ENCODE measurements at regions not wholly inside any gene's neighbourhood (a gene's known extent, or its start where the extent isn't known, plus 50 kb on each side); places are given as distances from the start of the nearest gene placed in this dataset.

GRCh38 chr5:42929871-42930270 lies 110.2 kb downstream of the ANXA2R start:
- TF ChIP-seq CTCF (IDR thresholded peaks at IDR 0.05; ENCODE audit: insufficient read depth, low read depth, low read length): no peak
- peak; percentile 43 for DNase-seq (ENCODE audit: low read depth)
- no peak overlapping the region for H3K4me3 ChIP-seq (ENCODE audit: low read depth, low read length)

- TF ChIP-seq CTCF (IDR thresholded peaks at IDR 0.05; ENCODE audit: insufficient read depth, low read depth, low read length): no peak
- no peak for DNase-seq (ENCODE audit: low read depth)
Measured at GRCh38 chr5:42927730-42928129, 112.4 kb downstream of the ANXA2R start.

GRCh38 chr5:42924686-42925085 lies 113.0 kb upstream of the SELENOP start:
- no peak overlapping the region for H3K4me3 ChIP-seq (ENCODE audit: low read depth, low read length)
- no peak for DNase-seq (ENCODE audit: low read depth)
- no peak for TF ChIP-seq CTCF (IDR thresholded peaks at IDR 0.05; ENCODE audit: insufficient read depth, low read depth, low read length)

More at GRCh38 chr5:42927730-42928129, 112.4 kb downstream of the ANXA2R start:
- H3K4me3 ChIP-seq (ENCODE audit: low read depth, low read length): no peak overlapping the region

GRCh38 chr5:42924226-42924625 lies 112.5 kb upstream of the SELENOP start:
- TF ChIP-seq CTCF (IDR thresholded peaks at IDR 0.05; ENCODE audit: insufficient read depth, low read depth, low read length): no peak
- H3K4me3 ChIP-seq (ENCODE audit: low read depth, low read length): no peak overlapping the region
- no peak for DNase-seq (ENCODE audit: low read depth)

GRCh38 chr5:42923710-42924109 lies 112.0 kb upstream of the SELENOP start:
- no peak for TF ChIP-seq CTCF (IDR thresholded peaks at IDR 0.05; ENCODE audit: insufficient read depth, low read depth, low read length)
- DNase-seq (ENCODE audit: low read depth): peak; percentile 22
- H3K4me3 ChIP-seq (ENCODE audit: low read depth, low read length): peak overlapping the region; percentile 8

- DNase-seq (ENCODE audit: low read depth): peak; percentile 3
- no peak for TF ChIP-seq CTCF (IDR thresholded peaks at IDR 0.05; ENCODE audit: insufficient read depth, low read depth, low read length)
- H3K4me3 ChIP-seq (ENCODE audit: low read depth, low read length): no peak overlapping the region
Measured at GRCh38 chr5:42919600-42919999, 107.9 kb upstream of the SELENOP start.

GRCh38 chr5:42915306-42915866 lies 103.7 kb upstream of the SELENOP start:
- TF ChIP-seq CTCF (IDR thresholded peaks at IDR 0.05; ENCODE audit: insufficient read depth, low read depth, low read length): no peak
- no peak for DNase-seq (ENCODE audit: low read depth)
- no peak overlapping the region for H3K4me3 ChIP-seq (ENCODE audit: low read depth, low read length)
